GM12878 (cell line): ENCODE measurements at regions not wholly inside any gene's neighbourhood (a gene's known extent, or its start where the extent isn't known, plus 50 kb on each side); places are given as distances from the start of the nearest gene placed in this dataset.

Experiments
- ATAC-seq: fragments of 200-7000 bp; cut with Tn5 transposase; 3 replicates; pipeline ENCODE4 v1.9.1; 2020; ENCODE audit warnings: mild to moderate bottlenecking, moderate library complexity
- BruUV-seq: library from RNA; stranded (reverse); fragments of 400-500 nt; replicated peaks from 2 replicates; lab custom pipeline; 2021; lab: Mats Ljungman, UMichigan
- CTCF ChIA-PET: fragments of 300-600 bp; sonication (Branson Sonifier 250); formaldehyde crosslinking; extraction: SDS; loops from one replicate; lab custom pipeline; 2021; ENCODE audit warnings: inconsistent platforms; lab: Yijun Ruan, JAX
- POLR2A ChIA-PET: fragments of 350-600 bp; formaldehyde crosslinking; extraction: SDS; loops from one replicate; lab custom pipeline; 2021; ENCODE audit warnings: inconsistent platforms; lab: Charles Lee
- RAD21 ChIA-PET: fragments of 300-600 bp; sonication (Branson Sonifier 250); formaldehyde crosslinking; loops from one replicate; lab custom pipeline; 2023; ENCODE audit warnings: antibody characterized with exemption; ENCODE audit not compliant: unreplicated experiment; lab: Charles Lee
- SMC1A ChIA-PET: fragments of 300-600 bp; sonication (Branson Sonifier 250); formaldehyde crosslinking; loops from one replicate; lab custom pipeline; 2023; ENCODE audit not compliant: unreplicated experiment, uncharacterized antibody; lab: Charles Lee
- DNase-seq: peaks from one replicate; pipeline ENCODE4 v3.0.0-alpha.2; 2011; ENCODE audit warnings: low read depth, low spot score
- FAIRE-seq: peaks from 3 replicates; lab custom pipeline; 2011; peaks lifted over from hg19 to GRCh38; lab: Jason Lieb, UNC
- H2AFZ ChIP-seq: 2 replicates; pipeline ENCODE4 v1.6.0; 2011; ENCODE audit warnings: low read depth, low read length, control low read depth; ENCODE audit not compliant: control insufficient read depth
- H3K27ac ChIP-seq: 2 replicates; pipeline ENCODE4 v1.5.1; 2011; ENCODE audit warnings: control low read depth; ENCODE audit not compliant: control insufficient read depth, insufficient read depth
- H3K27me3 ChIP-seq, 2 experiments: replicated peaks in 1 of 2; 2 replicates each; pipeline versions ENCODE4 v1.6.0 to v1.6.1; 2011; ENCODE audit warnings: low read length in 1 of 2; ENCODE audit not compliant: control insufficient read depth in 2 of 2, insufficient read depth in 2 of 2
- H3K36me3 ChIP-seq, 2 experiments: 2 replicates each; pipeline ENCODE4 v1.5.1; 2011; ENCODE audit warnings: low read length in 1 of 2; ENCODE audit not compliant: control insufficient read depth in 2 of 2, insufficient read depth in 2 of 2
- H3K4me1 ChIP-seq: 2 replicates; pipeline ENCODE4 v1.6.1; 2011; ENCODE audit warnings: mild to moderate bottlenecking, low read length, moderate library complexity, mixed read lengths; ENCODE audit not compliant: control insufficient read depth, insufficient read depth
- H3K4me2 ChIP-seq: 2 replicates; pipeline ENCODE4 v1.6.0; 2011; ENCODE audit warnings: control low read depth; ENCODE audit not compliant: control insufficient read depth, insufficient read depth
- H3K4me3 ChIP-seq: fragments of 200-600 bp; sonication (generic); 2 replicates; pipeline ENCODE4 v1.5.1; 2016
- H3K79me2 ChIP-seq: 2 replicates; pipeline ENCODE4 v1.6.0; 2011; ENCODE audit warnings: low read length; ENCODE audit not compliant: control insufficient read depth, insufficient read depth
- H3K9ac ChIP-seq: 2 replicates; pipeline ENCODE4 v1.8.0; 2011; ENCODE audit warnings: low read length, control low read depth, mixed read lengths; ENCODE audit not compliant: control insufficient read depth, insufficient read depth
- H3K9me3 ChIP-seq: replicated peaks from 3 replicates; pipeline ENCODE4 v1.5.1; 2011; ENCODE audit warnings: mild to moderate bottlenecking, low read length; ENCODE audit not compliant: control insufficient read depth, insufficient read depth
- H4K20me1 ChIP-seq: 2 replicates; pipeline ENCODE4 v1.6.0; 2011; ENCODE audit not compliant: control insufficient read depth, insufficient read depth
- EGR1 ChIP-seq, 2 experiments: IDR thresholded peaks; 1 replicate in 1 of 2; 2 replicates in 1 of 2; pipeline ENCODE4 v1.6.1; 2011 to 2012; ENCODE audit warnings: low read depth in 2 of 2, low read length in 2 of 2, borderline replicate concordance in 1 of 2, mild to moderate bottlenecking in 1 of 2, moderate library complexity in 1 of 2
- ELK1 ChIP-seq: IDR thresholded peaks from 2 replicates; pipeline ENCODE4 v1.6.1; 2012; ENCODE audit warnings: low read depth, low read length, improper control_type of control experiment
- SUZ12 ChIP-seq: fragments of 200-600 bp; sonication (generic); IDR thresholded peaks from one replicate; pipeline ENCODE4 v1.6.1; 2018; ENCODE audit warnings: antibody characterized with exemption, mild to moderate bottlenecking; ENCODE audit not compliant: unreplicated experiment
- YBX1 ChIP-seq: fragments of 450-650 bp; IDR thresholded peaks from 2 replicates; pipeline ENCODE4 v1.6.1; 2016; ENCODE audit warnings: antibody characterized with exemption
- ZBTB33 ChIP-seq: fragments of 450-650 bp; IDR thresholded peaks from 2 replicates; pipeline ENCODE4 v1.6.1; 2017; ENCODE audit warnings: mild to moderate bottlenecking
- WGBS: methylation state at CpG from one replicate; pipeline ENCODE4 v1.1.6; 2016; ENCODE audit warnings: low lambda C conversion rate; ENCODE audit not compliant: insufficient replicate concordance, insufficient coverage; ENCODE audit errors: missing lambda C conversion rate; 5-methylcytosine and 5-hydroxymethylcytosine counted together
- in situ Hi-C: fragments of 300-500 bp; cut with MboI; formaldehyde crosslinking; loops from 9 replicates; pipeline ENCODE4 v1.14.3; 2018; ENCODE audit warnings: mixed read lengths
- intact Hi-C: fragments of 100-400 bp; cut with micrococcal nuclease; formaldehyde crosslinking; loops from one replicate; pipeline ENCODE4 v1.14.2; 2022; ENCODE audit not compliant: unreplicated experiment

DNA sequence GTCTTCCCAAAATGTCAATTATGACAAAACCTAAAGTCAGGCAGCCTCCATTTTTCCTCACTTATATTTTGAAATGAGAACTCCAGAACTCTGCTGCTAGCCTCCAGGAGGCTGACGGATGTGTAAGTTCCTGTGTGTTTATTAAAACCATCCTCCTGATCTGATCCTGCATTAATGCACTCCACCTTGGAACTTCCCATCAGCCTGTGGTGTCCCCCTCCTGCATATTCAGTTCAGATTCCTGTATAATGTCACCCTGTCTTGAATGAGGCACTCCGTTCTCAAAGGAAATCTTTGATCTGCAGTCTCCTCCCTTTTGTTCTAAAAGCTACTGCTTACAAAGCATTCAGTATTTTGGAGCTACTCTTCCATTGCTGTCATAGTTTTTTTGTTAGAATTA is 318.2 kb upstream of the ONECUT1 start:
- intact Hi-C loops: no loop called here
- RAD21 ChIA-PET: interaction anchor here (0.7 kb wide), 1 partner anchor 331 kb away, joined by 4 read pairs; no protein-coding TSS in a partner anchor
- no peaks in the 10 kb centered on the region for H3K27me3 ChIP-seq
- H3K4me1 ChIP-seq: no peaks in the 10 kb centered on the region
- no peak overlapping the region for H3K9ac ChIP-seq
- CTCF ChIA-PET: no interaction called here
- in situ Hi-C loops: no loop called here
- SMC1A ChIA-PET: interaction anchor here (1.5 kb wide), 1 partner anchor 29 kb away, joined by 3 read pairs; no protein-coding TSS in a partner anchor
- no peak overlapping the region for H2AFZ ChIP-seq
- H3K9me3 ChIP-seq: no peaks in the 10 kb centered on the region
- no peaks in the 10 kb centered on the region for H3K36me3 ChIP-seq
- 26% methylated on average over 2 of the region's 2 CpGs for WGBS
- ATAC-seq (no peak), FAIRE-seq (no peak), DNase-seq (no peak)
- no peak overlapping the region for H3K27ac ChIP-seq
- BruUV-seq: no TSS peak
- TF ChIP-seq SUZ12 (no peak), ELK1 (no peak), ZBTB33 (no peak), EGR1 (IDR thresholded peaks at IDR 0.05; ENCODE audit: borderline replicate concordance in 1 of 2, low read depth in 2 of 2, low read length in 2 of 2) (no peak), YBX1 (no peak)
- no peak overlapping the region for H3K4me3 ChIP-seq
- POLR2A ChIA-PET: no interaction called here
- no peak overlapping the region for H3K4me2 ChIP-seq
- H4K20me1 ChIP-seq: no peaks in the 10 kb centered on the region
- no peaks in the 10 kb centered on the region for H3K79me2 ChIP-seq
